Endothelial cell of umbilical vein (primary cell): ENCODE measurements at regions not wholly inside any gene's neighbourhood (a gene's known extent, or its start where the extent isn't known, plus 50 kb on each side); places are given as distances from the start of the nearest gene placed in this dataset.
"Not testable (repeated sequence)": the region's sequence is repeated elsewhere in the genome, so short reads cannot be mapped to it uniquely, and the experiment has no call there.

Source experiments
- BruUV-seq: library from RNA; stranded (reverse); fragments of 400-500 nt; replicated peaks from 2 replicates; lab custom pipeline; 2021; lab: Mats Ljungman, UMichigan
- CTCF ChIA-PET: fragments of 300-600, 350-600 bp; sonication (Branson Sonifier 250); formaldehyde crosslinking; loops from one replicate; lab custom pipeline; 2021; ENCODE audit warnings: antibody characterized with exemption, inconsistent platforms; lab: Charles Lee
- POLR2A ChIA-PET: fragments of 300-600, 350-600 bp; sonication (Branson Sonifier 250); formaldehyde crosslinking; loops from one replicate; lab custom pipeline; 2021; ENCODE audit warnings: antibody characterized with exemption, inconsistent platforms; lab: Charles Lee
- DNase-seq: peaks from one replicate; pipeline ENCODE4 v3.0.0-alpha.2; 2011; ENCODE audit warnings: low read depth, low spot score
- FAIRE-seq: peaks from 2 replicates; lab custom pipeline; 2011; peaks lifted over from hg19 to GRCh38; lab: Jason Lieb, UNC
- H2AFZ ChIP-seq: 2 replicates; pipeline ENCODE4 v1.6.0; 2012; ENCODE audit warnings: low read depth, low read length, control low read depth, inconsistent platforms
- H3K27ac ChIP-seq: 2 replicates; pipeline ENCODE4 v1.5.1; 2011; ENCODE audit warnings: low read depth, mild to moderate bottlenecking, control low read depth, low read length, moderate library complexity; ENCODE audit not compliant: insufficient read depth
- H3K27me3 ChIP-seq, 2 experiments: 2 replicates each; pipeline versions ENCODE4 v1.6.0 to v1.6.1; 2011; ENCODE audit warnings: low read length in 2 of 2, mixed read lengths in 1 of 2; ENCODE audit not compliant: control insufficient read depth in 2 of 2, insufficient read depth in 2 of 2
- H3K36me3 ChIP-seq, 2 experiments: 2 replicates in 1 of 2; 3 replicates in 1 of 2; pipeline ENCODE4 v1.5.1; 2011; ENCODE audit warnings: low read length in 2 of 2, mild to moderate bottlenecking in 1 of 2, moderate library complexity in 1 of 2; ENCODE audit not compliant: control insufficient read depth in 2 of 2, insufficient read depth in 2 of 2; ENCODE audit errors: extremely low read depth in 1 of 2
- H3K4me1 ChIP-seq: 3 replicates; pipeline ENCODE4 v1.5.1; 2011; ENCODE audit warnings: mild to moderate bottlenecking, low read length; ENCODE audit not compliant: control insufficient read depth, insufficient read depth; ENCODE audit errors: extremely low read depth
- H3K4me2 ChIP-seq: 2 replicates; pipeline ENCODE4 v1.6.1; 2011; ENCODE audit warnings: low read length, control low read depth, mixed read lengths; ENCODE audit not compliant: insufficient read depth
- H3K4me3 ChIP-seq, 3 experiments: fragments of 200-600 bp in 1 of 3; sonication (generic), shearing (Covaris generic) in 1 of 3; replicated peaks in 1 of 3; 2 replicates each; pipeline ENCODE4 v1.5.1; 2011 to 2016; ENCODE audit warnings: control low read depth in 3 of 3, low read length in 3 of 3, mild to moderate bottlenecking in 2 of 3, inconsistent platforms in 1 of 3, low read depth in 1 of 3, moderate library complexity in 1 of 3; ENCODE audit not compliant: insufficient read depth in 1 of 3
- H3K79me2 ChIP-seq: 2 replicates; pipeline ENCODE4 v1.6.0; 2012; ENCODE audit warnings: low read length, inconsistent platforms; ENCODE audit not compliant: control insufficient read depth, insufficient read depth
- H3K9ac ChIP-seq: replicated peaks from 2 replicates; pipeline ENCODE3; 2011; ENCODE audit warnings: low read length, control low read depth; ENCODE audit not compliant: insufficient read depth; ENCODE audit errors: extremely low read depth
- H3K9me1 ChIP-seq: replicated peaks from 3 replicates; pipeline ENCODE4 v1.6.0; 2011; ENCODE audit warnings: mild to moderate bottlenecking, low read length; ENCODE audit not compliant: control insufficient read depth, insufficient read depth; ENCODE audit errors: extremely low read depth
- H3K9me3 ChIP-seq: replicated peaks from 2 replicates; pipeline ENCODE4 v1.5.1; 2012; ENCODE audit warnings: low read length, inconsistent platforms; ENCODE audit not compliant: control insufficient read depth, insufficient read depth
- H4K20me1 ChIP-seq: replicated peaks from 2 replicates; pipeline ENCODE3; 2011; ENCODE audit warnings: mild to moderate bottlenecking, low read length; ENCODE audit not compliant: control insufficient read depth, insufficient read depth; ENCODE audit errors: extremely low read depth
- CTCF ChIP-seq, 2 donors: IDR thresholded peaks; 1 replicate in 1 of 2; 2 replicates in 1 of 2; pipeline ENCODE4 v1.5.1; 2011; ENCODE audit warnings: low read length in 2 of 2, mild to moderate bottlenecking in 2 of 2, moderate library complexity in 2 of 2, control low read depth in 1 of 2, inconsistent platforms in 1 of 2, low read depth in 1 of 2; ENCODE audit not compliant: insufficient read depth in 1 of 2; ENCODE audit errors: extremely low read depth in 1 of 2
- EZH2 ChIP-seq: IDR thresholded peaks from 2 replicates; pipeline ENCODE4 v1.6.1; 2012; ENCODE audit warnings: borderline replicate concordance, low read depth, mild to moderate bottlenecking, moderate library complexity, low read length, inconsistent platforms; ENCODE audit not compliant: severe bottlenecking
- FOS ChIP-seq: IDR thresholded peaks from 2 replicates; pipeline ENCODE4 v1.6.1; 2011; ENCODE audit warnings: mild to moderate bottlenecking, low read length, moderate library complexity, borderline replicate concordance; ENCODE audit not compliant: insufficient read depth
- GATA2 ChIP-seq: IDR thresholded peaks from 2 replicates; pipeline ENCODE4 v1.7.0; 2011; ENCODE audit warnings: low read depth, mild to moderate bottlenecking, moderate library complexity, mixed read lengths, low read length; ENCODE audit not compliant: insufficient read length, insufficient read depth
- JUN ChIP-seq: IDR thresholded peaks from 2 replicates; pipeline ENCODE4 v1.6.1; 2011; ENCODE audit warnings: borderline replicate concordance, low read depth; ENCODE audit not compliant: insufficient read length, insufficient read depth
- MAX ChIP-seq: IDR thresholded peaks from 2 replicates; pipeline ENCODE4 v1.6.1; 2011; ENCODE audit not compliant: insufficient read depth, insufficient read length
- MYC ChIP-seq: IDR thresholded peaks from one replicate; pipeline ENCODE4 v1.6.1; 2011; ENCODE audit warnings: mild to moderate bottlenecking, low read depth, low read length
- POLR2A ChIP-seq: IDR thresholded peaks from 2 replicates; pipeline ENCODE4 v1.6.1; 2012; ENCODE audit warnings: low read depth, mild to moderate bottlenecking, control low read depth, low read length
- POLR2AphosphoS5 ChIP-seq: IDR thresholded peaks from 2 replicates; pipeline ENCODE4 v1.6.1; 2012; ENCODE audit warnings: low read depth, mild to moderate bottlenecking, control low read depth, low read length, moderate library complexity; ENCODE audit not compliant: insufficient read depth
- dilution Hi-C: fragments of 300-500 bp; cut with MboI; formaldehyde crosslinking; loops from one replicate; pipeline ENCODE4 v1.15.0; 2019; ENCODE audit warnings: low sequenced_read_pairs; ENCODE audit not compliant: extremely low pct_ligation_motif_present
- intact Hi-C: fragments of 100-400 bp; cut with micrococcal nuclease; formaldehyde crosslinking; loops from one replicate; pipeline ENCODE4 v1.10.0; 2022

GRCh38 chr17:63086483-63087185 is 120.6 kb downstream of the TANC2 start:
- TF ChIP-seq MAX (no peak), MYC (no peak), EZH2 (no peak), GATA2 (no peak), JUN (no peak), POLR2A (no peak), POLR2AphosphoS5 (no peak), FOS (no peak), CTCF (IDR thresholded peaks at IDR 0.05; ENCODE audit: extremely low read depth in 1 of 2, insufficient read depth in 1 of 2, low read depth in 1 of 2, low read length in 2 of 2) (no peak)
- CTCF ChIA-PET = interaction anchor here (4.0 kb wide), 1 partner anchor 320 kb away, joined by 24 read pairs; no protein-coding TSS in a partner anchor
- H3K9me3 ChIP-seq = no peaks in the 10 kb centered on the region
- BruUV-seq = no TSS peak
- H3K27ac ChIP-seq = no peak overlapping the region
- no peaks in the 10 kb centered on the region for H3K36me3 ChIP-seq
- no peaks in the 10 kb centered on the region for H3K27me3 ChIP-seq
- dilution Hi-C loops = no loop called here
- no peaks in the 10 kb centered on the region for H3K9me1 ChIP-seq
- H3K4me1 ChIP-seq = no peaks in the 10 kb centered on the region
- H4K20me1 ChIP-seq = no peaks in the 10 kb centered on the region
- no peaks in the 10 kb centered on the region for H3K79me2 ChIP-seq
- no peak overlapping the region for H3K9ac ChIP-seq
- intact Hi-C loops = no loop called here
- DNase-seq = no peak
- no peak overlapping the region for H3K4me2 ChIP-seq
- no peak overlapping the region for H2AFZ ChIP-seq
- no peak for FAIRE-seq
- POLR2A ChIA-PET = no interaction called here
- no peak overlapping the region for H3K4me3 ChIP-seq

- DNase-seq, H3K4me1 ChIP-seq, H3K9ac ChIP-seq, H3K9me3 ChIP-seq, BruUV-seq, H3K4me3 ChIP-seq, H3K9me1 ChIP-seq, H3K79me2 ChIP-seq, intact Hi-C loops, H3K27ac ChIP-seq, H3K27me3 ChIP-seq, H2AFZ ChIP-seq, CTCF ChIA-PET, POLR2A ChIA-PET, dilution Hi-C loops, H3K36me3 ChIP-seq, H3K4me2 ChIP-seq, H4K20me1 ChIP-seq, FAIRE-seq: not testable (repeated sequence)
Measured at GRCh38 chr17:63090358-63091114, 124.5 kb downstream of the TANC2 start.
